Spleen (tissue), 11 donors: ENCODE measurements at regions not wholly inside any gene's neighbourhood (a gene's known extent, or its start where the extent isn't known, plus 50 kb on each side); places are given as distances from the start of the nearest gene placed in this dataset.

Experiments
- DNase-seq: peaks from one replicate; pipeline ENCODE4 v3.0.0-alpha.2; 2020
- H3K27ac ChIP-seq, 8 donors: fragments of 200-600 bp; sonication (generic) in 7 of 8; 1 replicate in 4 of 8; 2 replicates in 4 of 8; pipeline versions ENCODE4 v1.5.0 to v1.8.0; 2016 to 2021; ENCODE audit warnings: inconsistent platforms in 4 of 8, mild to moderate bottlenecking in 4 of 8, moderate library complexity in 1 of 8
- H3K27me3 ChIP-seq, 7 donors: fragments of 200-600 bp; sonication (generic) in 6 of 7; replicated peaks in 1 of 7; 1 replicate in 4 of 7; 2 replicates in 3 of 7; pipeline versions ENCODE4 v1.5.0 to v1.8.0; 2016 to 2021; ENCODE audit warnings: inconsistent platforms in 3 of 7, mild to moderate bottlenecking in 1 of 7
- H3K36me3 ChIP-seq, 6 donors: fragments of 200-600 bp; sonication (generic) in 5 of 6; 1 replicate in 4 of 6; 2 replicates in 2 of 6; pipeline versions ENCODE4 v1.5.0 to v1.8.0; 2016 to 2021; ENCODE audit warnings: inconsistent platforms in 2 of 6
- H3K4me1 ChIP-seq, 6 donors: fragments of 200-600 bp; sonication (generic) in 5 of 6; 1 replicate in 3 of 6; 2 replicates in 3 of 6; pipeline versions ENCODE4 v1.5.0 to v1.8.0; 2016 to 2021; ENCODE audit warnings: inconsistent platforms in 3 of 6
- H3K4me3 ChIP-seq, 8 donors: fragments of 200-600 bp; sonication (generic) in 7 of 8; 1 replicate in 4 of 8; 2 replicates in 4 of 8; pipeline versions ENCODE4 v1.5.0 to v1.8.0; 2016 to 2021; ENCODE audit warnings: inconsistent platforms in 4 of 8, mild to moderate bottlenecking in 4 of 8, moderate library complexity in 2 of 8
- H3K9me3 ChIP-seq, 8 donors: fragments of 200-600 bp; sonication (generic) in 7 of 8; 1 replicate in 4 of 8; 2 replicates in 4 of 8; pipeline versions ENCODE4 v1.5.0 to v1.8.0; 2016 to 2021; ENCODE audit warnings: inconsistent platforms in 4 of 8
- POLR2A ChIP-seq, 3 donors: fragments of 450-650 bp; IDR thresholded peaks; one replicate each; pipeline ENCODE4 v1.5.1; 2017; ENCODE audit warnings: antibody characterized with exemption in 3 of 3, mild to moderate bottlenecking in 1 of 3
- POLR2AphosphoS5 ChIP-seq, 3 donors: sonication (generic); formaldehyde crosslinking; IDR thresholded peaks; one replicate each; pipeline ENCODE4 v1.5.1; 2017; ENCODE audit warnings: antibody characterized with exemption in 3 of 3
- WGBS, 5 donors: extraction: QIAGEN DNeasy Blood & Tissue Kit in 3 of 5; methylation state at CpG; one replicate each; pipeline versions ENCODE4 v1.1.5 to v1.1.7; 2013 to 2018; 5-methylcytosine and 5-hydroxymethylcytosine counted together
- intact Hi-C: fragments of 100-400 bp; cut with DNase I; formaldehyde crosslinking; loops from one replicate; pipeline ENCODE4 v1.15.0; 2023; ENCODE audit warnings: low total_unique reads
- TF ChIP-seq, protein P1 (sequence below), 11 experiments: fragments of 200-600 bp in 7 of 11; fragments of 450-650 bp in 4 of 11; sonication (generic) in 4 of 11; IDR thresholded peaks in 8 of 11; conservative IDR thresholded peaks in 3 of 11; 1 replicate in 7 of 11; 2 replicates in 4 of 11; pipeline versions ENCODE4 v1.4.0 to v1.8.0; 2016 to 2021; ENCODE audit warnings: antibody characterized with exemption in 11 of 11, inconsistent platforms in 4 of 11, mild to moderate bottlenecking in 1 of 11
- donor health status: healthy with polysubstance abuse.
- donor health status: DM: no; HTN: no; CAD: no; lungs with moderate emphysema.
- donor health status: DM: no; HTN: no; CAD: no.
- donor health status: Bipolar disorder and iron deficiency.
- donor health status: healthy.
- donor health status: DM: no; HTN: no; CAD: no.
- donor health status: DM: yes; HTN: yes; CAD: no.

GRCh38 chr15:92773340-92773739, 117.8 kb upstream of the FAM174B start:
- intact Hi-C loops = no loop called here
- WGBS, 5 donors = 90 to 98% (median 93%) methylated on average over 6 of the region's 6 CpGs

DNA sequence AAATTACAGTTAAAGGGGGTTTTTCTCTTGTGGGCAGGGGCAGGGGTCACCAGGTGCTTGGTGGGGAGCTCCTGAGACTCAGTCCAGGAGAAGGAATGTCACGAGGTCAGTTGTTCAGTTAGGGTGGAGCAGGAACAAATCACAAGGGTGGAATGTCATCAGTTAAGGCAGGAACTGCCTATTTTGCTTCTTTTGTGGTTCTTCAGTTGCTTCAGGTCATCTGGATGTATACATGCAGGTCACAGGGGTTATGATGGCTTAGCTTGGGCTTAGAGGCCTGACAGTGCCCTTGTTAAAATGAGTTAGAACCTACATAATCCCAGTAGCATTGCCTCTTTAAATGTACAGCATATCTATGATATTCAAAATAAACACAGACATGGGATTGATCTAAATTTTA, 120.2 kb upstream of the CHD2 start:
- H3K9me3 ChIP-seq = peaks cover 0 to 21% (median 15%) of the 10 kb centered on the region in 8 donors
- no peak overlapping the region for H3K4me3 ChIP-seq
- TF ChIP-seq, protein P1, sequence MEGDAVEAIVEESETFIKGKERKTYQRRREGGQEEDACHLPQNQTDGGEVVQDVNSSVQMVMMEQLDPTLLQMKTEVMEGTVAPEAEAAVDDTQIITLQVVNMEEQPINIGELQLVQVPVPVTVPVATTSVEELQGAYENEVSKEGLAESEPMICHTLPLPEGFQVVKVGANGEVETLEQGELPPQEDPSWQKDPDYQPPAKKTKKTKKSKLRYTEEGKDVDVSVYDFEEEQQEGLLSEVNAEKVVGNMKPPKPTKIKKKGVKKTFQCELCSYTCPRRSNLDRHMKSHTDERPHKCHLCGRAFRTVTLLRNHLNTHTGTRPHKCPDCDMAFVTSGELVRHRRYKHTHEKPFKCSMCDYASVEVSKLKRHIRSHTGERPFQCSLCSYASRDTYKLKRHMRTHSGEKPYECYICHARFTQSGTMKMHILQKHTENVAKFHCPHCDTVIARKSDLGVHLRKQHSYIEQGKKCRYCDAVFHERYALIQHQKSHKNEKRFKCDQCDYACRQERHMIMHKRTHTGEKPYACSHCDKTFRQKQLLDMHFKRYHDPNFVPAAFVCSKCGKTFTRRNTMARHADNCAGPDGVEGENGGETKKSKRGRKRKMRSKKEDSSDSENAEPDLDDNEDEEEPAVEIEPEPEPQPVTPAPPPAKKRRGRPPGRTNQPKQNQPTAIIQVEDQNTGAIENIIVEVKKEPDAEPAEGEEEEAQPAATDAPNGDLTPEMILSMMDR (IDR thresholded peaks at IDR 0.05 in 8 of 11, conservative IDR thresholded peaks at IDR 0.05 in 3 of 11) = no peak
- TF ChIP-seq POLR2A (IDR thresholded peaks at IDR 0.05) = no peak
- no peak for TF ChIP-seq POLR2AphosphoS5 (IDR thresholded peaks at IDR 0.05)
- peaks cover 0 to 9% (median 0%) of the 10 kb centered on the region in 6 donors for H3K36me3 ChIP-seq
- no peak overlapping the region for H3K27ac ChIP-seq
- H3K27me3 ChIP-seq = no peaks in the 10 kb centered on the region
- 73 to 95% (median 85%) methylated on average over 1 of the region's 1 CpG for whole genome bisulfite sequencing, 5 donors
- H3K4me1 ChIP-seq = no peaks in the 10 kb centered on the region
- intact Hi-C loops = no loop called here
- no peak for DNase-seq

More at GRCh38 chr15:92773340-92773739, 117.8 kb upstream of the FAM174B start:
- TF ChIP-seq, protein P1 (IDR thresholded peaks at IDR 0.05 in 8 of 11, conservative IDR thresholded peaks at IDR 0.05 in 3 of 11) = no peak
- TF ChIP-seq POLR2A (IDR thresholded peaks at IDR 0.05) = no peak
- TF ChIP-seq POLR2AphosphoS5 (IDR thresholded peaks at IDR 0.05) = no peak
- no peaks in the 10 kb centered on the region for H3K27me3 ChIP-seq
- no peaks in the 10 kb centered on the region for H3K9me3 ChIP-seq
- no peak overlapping the region for H3K4me3 ChIP-seq
- no peaks in the 10 kb centered on the region for H3K36me3 ChIP-seq
- no peak overlapping the region for H3K27ac ChIP-seq
- DNase-seq = no peak
- no peaks in the 10 kb centered on the region for H3K4me1 ChIP-seq

- Histone ChIP-seq H3K4me3 (no peak overlapping the region), H3K27ac (no peak overlapping the region), H3K9me3 (peaks cover 0 to 21% (median 15%) of the 10 kb centered on the region in 8 donors), H3K4me1 (no peaks in the 10 kb centered on the region), H3K36me3 (peaks cover 0 to 9% (median 0%) of the 10 kb centered on the region in 6 donors), H3K27me3 (no peaks in the 10 kb centered on the region)
- no peak for DNase-seq
- 92 to 97% (median 95%) methylated on average over 3 of the region's 3 CpGs for WGBS, 5 donors
- intact Hi-C loops = no loop called here
- TF ChIP-seq, protein P1 (IDR thresholded peaks at IDR 0.05 in 8 of 11, conservative IDR thresholded peaks at IDR 0.05 in 3 of 11) = no peak
- TF ChIP-seq POLR2A (IDR thresholded peaks at IDR 0.05) = no peak
- no peak for TF ChIP-seq POLR2AphosphoS5 (IDR thresholded peaks at IDR 0.05)
Measured at GRCh38 chr15:92780843-92781242, 119.3 kb upstream of the CHD2 start.

DNA sequence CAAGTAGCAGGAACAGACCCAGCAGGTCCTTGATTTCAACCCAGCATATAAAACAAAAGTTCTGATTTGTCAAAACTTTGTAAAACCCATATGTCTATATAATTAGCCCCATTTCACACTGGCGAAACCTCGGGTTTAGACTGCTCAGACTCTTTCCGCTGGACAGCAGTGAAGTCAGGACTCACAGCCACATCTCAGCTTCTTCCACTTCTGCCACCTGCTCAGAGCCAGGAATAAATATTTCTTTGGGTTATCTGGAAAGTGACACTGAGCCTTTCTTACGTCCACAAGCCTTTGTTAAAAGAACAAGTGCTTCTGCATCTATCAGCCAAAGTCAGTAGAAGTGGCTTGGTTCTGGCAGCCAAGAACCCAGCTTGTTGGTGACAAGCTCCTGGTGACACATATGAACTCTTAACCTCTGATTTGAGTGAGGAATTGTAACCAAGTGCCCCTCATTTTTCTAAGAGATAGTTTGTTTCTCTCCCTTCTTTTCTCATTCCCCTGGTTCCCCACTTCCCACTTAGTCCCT, 118.1 kb upstream of the CHD2 start:
- no peak for DNase-seq
- peaks cover 0 to 9% (median 0%) of the 10 kb centered on the region in 6 donors for H3K36me3 ChIP-seq
- TF ChIP-seq, protein P1 (IDR thresholded peaks at IDR 0.05 in 8 of 11, conservative IDR thresholded peaks at IDR 0.05 in 3 of 11) = no peak
- TF ChIP-seq POLR2AphosphoS5 (IDR thresholded peaks at IDR 0.05) = no peak
- no peak for TF ChIP-seq POLR2A (IDR thresholded peaks at IDR 0.05)
- intact Hi-C loops = no loop called here
- WGBS, 5 donors = 84 to 95% (median 94%) methylated on average over 4 of the region's 4 CpGs
- peaks cover 0 to 21% (median 15%) of the 10 kb centered on the region in 8 donors for H3K9me3 ChIP-seq
- no peak overlapping the region for H3K27ac ChIP-seq
- no peaks in the 10 kb centered on the region for H3K27me3 ChIP-seq
- H3K4me1 ChIP-seq = no peaks in the 10 kb centered on the region
- no peak overlapping the region for H3K4me3 ChIP-seq
